HEK293 (cell line): ENCODE measurements at regions not wholly inside any gene's neighbourhood (a gene's known extent, or its start where the extent isn't known, plus 50 kb on each side); places are given as distances from the start of the nearest gene placed in this dataset.

Experiments
- CTCF ChIP-seq: fragments of 450-650 bp; formaldehyde crosslinking; IDR thresholded peaks from 2 replicates; pipeline ENCODE4 v1.5.1; 2016; ENCODE audit warnings: missing biosample characterization, missing genetic modification characterization
- KLF10 ChIP-seq: fragments of 450-650 bp; IDR thresholded peaks from 2 replicates; pipeline ENCODE4 v1.5.1; 2018; ENCODE audit warnings: missing biosample characterization, mild to moderate bottlenecking, missing genetic modification characterization
- SP3 ChIP-seq: fragments of 450-650 bp; formaldehyde crosslinking; IDR thresholded peaks from 2 replicates; pipeline ENCODE4 v1.5.1; 2016; ENCODE audit warnings: missing biosample characterization, missing genetic modification characterization
- YY1 ChIP-seq: fragments of 450-650 bp; formaldehyde crosslinking; IDR thresholded peaks from 2 replicates; pipeline ENCODE4 v1.5.1; 2018; ENCODE audit warnings: missing biosample characterization, missing genetic modification characterization
- ZBTB8A ChIP-seq: fragments of 450-650 bp; formaldehyde crosslinking; IDR thresholded peaks from 2 replicates; pipeline ENCODE4 v1.5.1; 2016; ENCODE audit warnings: missing biosample characterization, missing genetic modification characterization
- ZNF112 ChIP-seq: fragments of 450-650 bp; formaldehyde crosslinking; IDR thresholded peaks from 2 replicates; pipeline ENCODE4 v1.5.0; 2017; ENCODE audit warnings: missing biosample characterization, missing genetic modification characterization
- ZNF16 ChIP-seq: fragments of 450-650 bp; formaldehyde crosslinking; IDR thresholded peaks from 2 replicates; pipeline ENCODE4 v1.5.1; 2016; ENCODE audit warnings: low read depth, missing biosample characterization, missing genetic modification characterization
- ZNF404 ChIP-seq: fragments of 450-650 bp; formaldehyde crosslinking; IDR thresholded peaks from 2 replicates; pipeline ENCODE4 v1.5.1; 2017; ENCODE audit warnings: missing biosample characterization, missing genetic modification characterization
- ZNF521 ChIP-seq: fragments of 450-650 bp; formaldehyde crosslinking; IDR thresholded peaks from 2 replicates; pipeline ENCODE4 v1.5.1; 2017; ENCODE audit warnings: missing biosample characterization, mild to moderate bottlenecking, missing genetic modification characterization
- ZNF529 ChIP-seq: fragments of 450-650 bp; formaldehyde crosslinking; IDR thresholded peaks from 2 replicates; pipeline ENCODE4 v1.5.1; 2017; ENCODE audit warnings: missing genetic modification characterization, missing biosample characterization; ENCODE audit not compliant: insufficient replicate concordance
- ZNF549 ChIP-seq: fragments of 450-650 bp; IDR thresholded peaks from 2 replicates; pipeline ENCODE4 v1.5.1; 2018; ENCODE audit warnings: missing biosample characterization, missing genetic modification characterization, mild to moderate bottlenecking, inconsistent platforms, moderate library complexity
- ZNF792 ChIP-seq: fragments of 450-650 bp; formaldehyde crosslinking; IDR thresholded peaks from 2 replicates; pipeline ENCODE4 v1.5.1; 2016; ENCODE audit warnings: missing biosample characterization, missing genetic modification characterization
- TF ChIP-seq, protein P1 (sequence below): fragments of 450-650 bp; formaldehyde crosslinking; IDR thresholded peaks from 2 replicates; pipeline ENCODE4 v1.5.1; 2017; ENCODE audit warnings: missing biosample characterization, missing genetic modification characterization

GRCh38 chr4:156198511-156198910 is 244.8 kb upstream of the CTSO start:
- TF ChIP-seq ZBTB8A (tag by site-specific recombination) (no peak), ZNF16 (tag by site-specific recombination) (no peak), ZNF792 (tag by site-specific recombination) (no peak), ZNF529 (tag by site-specific recombination) (no peak), CTCF (tag by site-specific recombination) (no peak), SP3 (tag by site-specific recombination) (no peak), YY1 (no peak), ZNF112 (tag by site-specific recombination) (no peak), KLF10 (no peak), ZNF521 (tag by site-specific recombination) (no peak), ZNF549 (tag by site-specific recombination) (no peak), ZNF404 (no peak)
- TF ChIP-seq, protein P1, sequence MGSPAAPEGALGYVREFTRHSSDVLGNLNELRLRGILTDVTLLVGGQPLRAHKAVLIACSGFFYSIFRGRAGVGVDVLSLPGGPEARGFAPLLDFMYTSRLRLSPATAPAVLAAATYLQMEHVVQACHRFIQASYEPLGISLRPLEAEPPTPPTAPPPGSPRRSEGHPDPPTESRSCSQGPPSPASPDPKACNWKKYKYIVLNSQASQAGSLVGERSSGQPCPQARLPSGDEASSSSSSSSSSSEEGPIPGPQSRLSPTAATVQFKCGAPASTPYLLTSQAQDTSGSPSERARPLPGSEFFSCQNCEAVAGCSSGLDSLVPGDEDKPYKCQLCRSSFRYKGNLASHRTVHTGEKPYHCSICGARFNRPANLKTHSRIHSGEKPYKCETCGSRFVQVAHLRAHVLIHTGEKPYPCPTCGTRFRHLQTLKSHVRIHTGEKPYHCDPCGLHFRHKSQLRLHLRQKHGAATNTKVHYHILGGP = no peak
